HT-29 (cell line): ENCODE measurements at regions not wholly inside any gene's neighbourhood (a gene's known extent, or its start where the extent isn't known, plus 50 kb on each side); places are given as distances from the start of the nearest gene placed in this dataset.
A peak's percentile ranks its signal among the peaks of the same experiment; 100 is the strongest.

Experiments
- DNase-seq: peaks from one replicate; pipeline ENCODE4 v3.0.0-alpha.2; 2015; ENCODE audit warnings: low spot score

- DNase-seq = no peak
Measured at GRCh38 chr13:47178090-47178950, 281.5 kb upstream of the HTR2A start.

- DNase-seq = peak; percentile 78
Measured at GRCh38 chr13:47175172-47175866, 278.5 kb upstream of the HTR2A start.

- DNase-seq = no peak
Measured at GRCh38 chr13:47170971-47171370, 274.1 kb upstream of the HTR2A start.

- peak; percentile 22 for DNase-seq
Measured at GRCh38 chr13:47168618-47169017, 271.8 kb upstream of the HTR2A start.

GRCh38 chr13:47168066-47168465 is 271.2 kb upstream of the HTR2A start:
- peak; percentile 40 for DNase-seq

- no peak for DNase-seq
Measured at GRCh38 chr13:47166336-47166735, 269.5 kb upstream of the HTR2A start.

GRCh38 chr13:47159853-47160550 is 263.1 kb upstream of the HTR2A start:
- no peak for DNase-seq

- no peak for DNase-seq
Measured at GRCh38 chr13:47158593-47158992, 261.7 kb upstream of the HTR2A start.

GRCh38 chr13:47148543-47148942 is 251.7 kb upstream of the HTR2A start:
- peak; percentile 25 for DNase-seq

GRCh38 chr13:47147812-47148119 is 250.9 kb upstream of the HTR2A start:
- DNase-seq = no peak

- DNase-seq = no peak
Measured at GRCh38 chr13:47146991-47147811, 250.3 kb upstream of the HTR2A start.

- no peak for DNase-seq
Measured at GRCh38 chr13:47146136-47146535, 249.3 kb upstream of the HTR2A start.

GRCh38 chr13:47144782-47145181 is 247.9 kb upstream of the HTR2A start:
- DNase-seq = no peak

- DNase-seq = no peak
Measured at GRCh38 chr13:47142105-47142504, 245.3 kb upstream of the HTR2A start.

GRCh38 chr13:47139519-47139918 is 242.7 kb upstream of the HTR2A start:
- DNase-seq = no peak

- no peak for DNase-seq
Measured at GRCh38 chr13:47136504-47136941, 239.7 kb upstream of the HTR2A start.

GRCh38 chr13:47135800-47136503 is 239.1 kb upstream of the HTR2A start:
- DNase-seq = no peak

- no peak for DNase-seq
Measured at GRCh38 chr13:47134939-47135489, 238.2 kb upstream of the HTR2A start.

GRCh38 chr13:47133011-47133445 is 236.2 kb upstream of the HTR2A start:
- DNase-seq = no peak

- DNase-seq = no peak
Measured at GRCh38 chr13:47129461-47129860, 232.6 kb upstream of the HTR2A start.

- DNase-seq = peak; percentile 23
Measured at GRCh38 chr13:47126432-47126831, 229.6 kb upstream of the HTR2A start.
